Inferior parietal cortex (tissue), 1 donor: ENCODE measurements at regions not wholly inside any gene's neighbourhood (a gene's known extent, or its start where the extent isn't known, plus 50 kb on each side); places are given as distances from the start of the nearest gene placed in this dataset.
A peak's percentile ranks its signal among the peaks of the same experiment; 100 is the strongest.
"Not testable (repeated sequence)": the region's sequence is repeated elsewhere in the genome, so short reads cannot be mapped to it uniquely, and the experiment has no call there.

ENCODE experiments used
- DNase-seq: peaks from one replicate; pipeline ENCODE4 v3.0.0-alpha.2; 2016; ENCODE audit errors: extremely low spot score

DNA sequence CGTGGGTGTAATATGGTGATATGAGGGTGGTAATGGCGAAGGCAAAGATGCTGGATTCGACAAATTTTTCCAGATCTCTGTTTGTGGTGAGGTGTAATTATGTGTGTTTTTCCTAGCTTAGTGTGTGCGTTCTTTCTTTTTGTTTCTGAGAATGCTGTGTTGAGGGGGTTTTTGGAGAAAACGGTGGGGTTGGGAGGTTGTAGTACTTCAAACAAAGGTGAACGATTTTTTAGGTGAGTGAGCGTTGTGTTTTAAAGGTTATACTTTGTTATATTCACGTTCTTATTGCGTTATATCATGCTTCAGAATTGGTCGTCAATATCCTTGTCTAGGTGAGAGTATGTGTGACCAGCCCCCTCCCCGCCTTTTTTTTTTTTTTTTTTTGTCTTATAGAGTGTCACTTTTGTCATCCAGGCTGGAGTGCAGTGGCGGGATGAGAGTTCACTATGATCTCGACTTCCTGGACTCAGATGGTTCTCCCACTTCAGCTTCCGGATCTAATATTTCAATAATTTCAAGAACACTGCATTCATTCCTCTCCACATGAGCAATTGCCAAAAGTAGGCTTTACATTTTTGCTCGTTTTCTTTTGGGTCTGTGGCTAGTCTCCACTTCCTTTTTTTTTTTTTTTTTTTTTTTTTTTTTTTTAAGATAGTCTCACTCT is 82.2 kb upstream of the RNU2-1 start:
- no peak for DNase-seq

DNA sequence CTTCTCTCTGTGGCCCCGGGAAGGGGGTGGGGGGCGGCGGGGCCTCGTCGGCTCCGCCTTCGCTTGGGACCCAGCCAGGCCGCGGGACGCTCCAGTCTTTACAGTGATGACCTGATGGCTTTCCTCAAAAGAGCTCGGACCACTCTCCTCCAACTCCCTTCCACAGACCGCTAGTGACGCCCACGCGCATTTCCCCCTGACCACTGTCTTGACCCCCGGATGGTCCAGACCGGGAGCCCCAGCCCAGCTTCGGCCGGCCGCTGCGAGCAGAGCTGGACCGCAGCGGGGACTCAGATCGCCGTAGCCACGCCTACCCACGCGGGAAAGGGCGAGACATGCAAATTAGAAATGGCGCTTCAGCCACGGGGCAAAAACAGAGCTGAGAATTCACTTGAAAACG is 81.6 kb upstream of the RNU2-1 start:
- DNase-seq: no peak

DNA sequence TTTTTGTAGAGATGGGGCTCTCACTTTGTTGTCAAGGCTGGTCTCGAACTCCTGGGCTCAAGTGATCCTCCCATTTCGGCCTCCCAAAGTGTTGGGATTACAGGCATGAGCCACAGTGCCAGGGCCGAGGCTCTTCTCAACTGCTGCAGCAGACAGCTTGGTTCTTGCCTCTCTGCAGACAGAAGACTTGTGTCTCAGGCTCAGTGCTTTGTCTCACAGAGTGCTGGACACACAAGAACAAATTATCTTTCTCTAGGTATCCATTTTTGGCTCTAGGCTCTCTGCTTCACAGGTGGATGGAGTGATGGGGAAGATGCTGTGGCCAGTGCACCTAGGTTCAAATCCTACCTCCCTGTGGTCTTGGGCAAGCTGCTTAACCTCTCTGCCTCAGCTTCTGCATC is 80.8 kb upstream of the RNU2-1 start:
- DNase-seq: no peak

DNA sequence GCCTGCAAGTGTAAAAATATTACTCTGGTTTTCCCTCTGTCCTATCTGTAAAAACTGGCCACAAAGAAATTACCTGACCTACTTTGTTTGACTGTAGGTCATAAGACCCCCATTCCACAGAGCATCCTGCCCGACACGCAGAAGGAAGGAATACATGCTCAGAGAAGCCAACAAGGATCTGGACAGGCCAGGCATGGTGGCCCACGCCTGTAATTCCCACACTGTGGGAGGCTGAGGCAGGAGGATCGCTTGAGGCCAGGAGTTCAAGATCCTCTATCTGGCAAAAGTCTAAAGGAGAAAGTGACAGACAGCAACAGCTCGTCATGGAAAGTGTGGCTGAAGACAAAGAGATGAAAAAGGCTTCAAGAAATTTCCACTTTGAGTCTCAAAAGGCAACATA is 78.2 kb upstream of the RNU2-1 start:
- DNase-seq: no peak

DNA sequence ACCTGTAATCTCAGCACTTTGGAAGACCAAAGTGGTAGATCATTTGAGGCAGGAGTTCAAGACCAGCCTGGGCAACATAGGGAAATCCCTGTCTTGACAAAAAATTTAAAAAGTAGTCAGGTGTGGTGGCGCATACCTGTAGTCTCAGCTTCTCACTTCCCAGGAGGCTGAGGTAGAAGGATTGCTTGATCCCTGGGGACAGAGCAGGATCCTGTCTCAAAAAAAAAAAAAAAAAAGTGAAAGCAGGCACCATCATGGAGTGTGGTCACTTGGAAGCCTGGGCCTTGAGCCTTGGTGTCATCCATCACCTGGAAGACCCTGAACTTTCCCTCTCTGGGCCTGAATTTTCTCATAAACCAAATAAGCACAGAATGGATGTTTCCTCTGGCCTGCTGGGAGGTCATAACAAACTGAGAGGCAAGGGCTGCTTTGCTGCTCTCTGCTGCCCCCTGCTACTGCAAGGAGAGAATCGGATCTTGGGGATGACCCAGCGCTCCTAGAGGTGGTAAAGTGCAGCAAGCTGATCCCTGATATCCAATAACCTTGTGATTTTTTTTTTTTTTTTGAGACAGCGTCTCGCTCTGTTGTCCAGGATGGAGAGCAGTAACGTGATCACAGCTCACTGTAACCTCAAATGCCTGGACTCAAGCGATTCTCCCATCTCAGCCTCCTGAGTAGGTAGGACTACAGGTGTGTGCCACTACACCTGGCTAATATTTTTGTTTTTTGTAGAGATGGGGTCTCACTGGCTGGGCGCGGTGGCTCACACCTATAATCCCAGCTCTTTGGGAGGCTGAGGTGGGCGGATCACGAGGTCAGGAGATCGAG is 75.9 kb upstream of the RNU2-1 start:
- DNase-seq: no peak

DNA sequence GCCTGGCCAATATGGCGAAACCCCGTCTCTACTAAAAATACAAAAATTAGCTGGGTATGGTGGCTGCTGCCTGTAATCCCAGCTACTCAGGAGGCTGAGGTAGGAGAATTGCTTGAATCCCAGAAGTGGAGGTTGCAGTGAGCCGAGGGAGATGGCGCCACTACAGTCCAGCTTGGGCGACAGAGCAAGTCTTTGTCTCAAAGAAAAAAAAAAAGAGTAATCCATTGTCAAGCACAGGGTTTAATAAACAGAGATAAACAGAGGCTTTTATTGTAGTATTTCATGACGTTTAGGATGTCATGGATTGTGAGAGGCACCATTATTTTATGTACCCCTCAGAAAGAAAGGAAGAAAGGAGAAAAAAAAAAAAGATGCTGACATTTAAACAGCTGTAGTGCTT is 75.2 kb upstream of the RNU2-1 start:
- DNase-seq: peak; percentile 35

DNA sequence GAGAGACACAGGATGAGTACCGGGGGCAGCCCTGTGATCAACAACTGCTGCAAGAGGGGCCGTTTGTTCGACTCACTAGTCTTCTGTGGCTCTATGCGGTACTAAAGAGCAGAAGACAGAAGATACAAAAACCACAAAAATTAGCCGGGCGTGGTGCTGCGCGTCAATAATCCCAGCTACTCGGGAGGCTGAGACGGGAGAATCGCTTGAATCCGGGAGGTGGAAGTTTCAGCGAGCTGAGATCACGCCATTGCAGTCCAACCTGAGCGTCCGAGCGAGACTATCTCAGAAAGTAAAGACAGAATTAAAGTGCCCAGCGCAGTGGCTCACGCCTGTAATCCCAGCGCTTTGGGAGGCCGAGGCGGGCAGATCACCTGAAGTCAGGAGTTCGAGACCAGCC is 71.0 kb upstream of the RNU2-1 start:
- not testable (repeated sequence) for DNase-seq

DNA sequence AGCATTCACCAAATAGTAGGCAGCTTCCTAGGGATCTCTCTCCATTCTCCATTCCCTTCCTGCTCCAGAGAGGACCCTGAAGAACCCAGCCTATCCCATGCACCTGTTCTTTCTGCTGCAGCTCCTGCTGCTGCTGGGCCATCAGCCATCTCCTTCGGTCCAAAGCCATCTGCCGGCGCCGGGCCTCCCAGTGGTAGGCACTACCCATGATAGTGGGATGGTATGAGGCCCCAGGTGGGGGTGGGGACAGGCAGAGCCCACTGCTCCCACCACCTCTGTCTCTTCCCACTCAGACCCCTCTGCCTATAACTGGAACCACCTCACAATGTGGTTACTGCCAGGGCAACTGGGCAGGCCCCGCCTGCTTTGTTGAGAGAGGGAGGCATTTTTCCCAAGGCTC is 69.3 kb upstream of the RNU2-1 start:
- not testable (repeated sequence) for DNase-seq

DNA sequence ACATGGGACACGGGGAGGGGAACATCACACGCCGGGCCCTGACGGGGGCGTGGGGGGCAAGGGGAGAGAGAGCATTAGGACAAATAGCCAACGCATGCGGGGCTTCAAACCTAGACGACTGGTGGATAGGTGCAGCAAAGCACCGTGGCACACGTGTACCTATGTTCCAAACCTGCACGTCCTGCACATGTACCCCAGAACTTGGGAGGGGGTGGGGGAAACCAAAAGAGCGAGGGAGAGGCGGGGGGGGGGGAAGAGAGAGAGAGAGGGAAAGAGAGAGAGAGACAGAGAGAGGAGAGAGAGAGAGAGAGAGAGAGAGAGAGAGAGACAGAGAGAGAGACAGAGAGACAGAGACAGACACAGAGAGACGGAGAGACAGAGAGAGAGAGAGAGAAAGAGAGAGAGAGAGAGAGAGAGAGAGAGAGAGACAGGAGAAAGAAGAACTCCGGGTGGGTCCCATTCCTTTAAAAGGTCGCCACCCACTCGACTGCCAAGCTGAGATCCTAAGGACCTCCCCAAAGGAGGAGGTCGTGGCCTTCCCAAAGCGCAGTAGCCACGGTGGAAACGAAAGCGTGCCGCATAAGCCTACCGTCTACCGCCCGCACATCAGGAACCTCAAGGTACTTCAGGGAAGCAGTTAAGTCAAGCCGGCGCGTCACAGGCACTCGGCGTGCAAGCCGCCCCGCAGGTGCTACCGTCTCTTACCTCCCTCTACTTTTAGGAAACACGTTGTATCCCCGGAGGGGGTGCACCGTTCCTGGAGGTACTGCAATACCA is 65.7 kb upstream of the RNU2-1 start:
- DNase-seq: not testable (repeated sequence)

DNA sequence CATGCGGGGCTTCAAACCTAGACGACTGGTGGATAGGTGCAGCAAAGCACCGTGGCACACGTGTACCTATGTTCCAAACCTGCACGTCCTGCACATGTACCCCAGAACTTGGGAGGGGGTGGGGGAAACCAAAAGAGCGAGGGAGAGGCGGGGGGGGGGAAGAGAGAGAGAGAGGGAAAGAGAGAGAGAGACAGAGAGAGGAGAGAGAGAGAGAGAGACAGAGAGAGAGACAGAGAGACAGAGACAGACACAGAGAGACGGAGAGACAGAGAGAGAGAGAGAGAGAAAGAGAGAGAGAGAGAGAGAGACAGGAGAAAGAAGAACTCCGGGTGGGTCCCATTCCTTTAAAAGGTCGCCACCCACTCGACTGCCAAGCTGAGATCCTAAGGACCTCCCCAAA is 55.9 kb upstream of the RNU2-1 start:
- DNase-seq: not testable (repeated sequence)

DNA sequence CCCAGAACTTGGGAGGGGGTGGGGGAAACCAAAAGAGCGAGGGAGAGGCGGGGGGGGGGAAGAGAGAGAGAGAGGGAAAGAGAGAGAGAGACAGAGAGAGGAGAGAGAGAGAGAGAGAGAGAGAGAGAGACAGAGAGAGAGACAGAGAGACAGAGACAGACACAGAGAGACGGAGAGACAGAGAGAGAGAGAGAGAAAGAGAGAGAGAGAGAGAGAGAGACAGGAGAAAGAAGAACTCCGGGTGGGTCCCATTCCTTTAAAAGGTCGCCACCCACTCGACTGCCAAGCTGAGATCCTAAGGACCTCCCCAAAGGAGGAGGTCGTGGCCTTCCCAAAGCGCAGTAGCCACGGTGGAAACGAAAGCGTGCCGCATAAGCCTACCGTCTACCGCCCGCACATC is 49.8 kb upstream of the RNU2-1 start:
- not testable (repeated sequence) for DNase-seq
